Kidney glomerular epithelial cell (primary cell): ENCODE measurements at regions not wholly inside any gene's neighbourhood (a gene's known extent, or its start where the extent isn't known, plus 50 kb on each side); places are given as distances from the start of the nearest gene placed in this dataset.
"Not testable (repeated sequence)": the region's sequence is repeated elsewhere in the genome, so short reads cannot be mapped to it uniquely, and the experiment has no call there.

ENCODE experiments used
- DNase-seq: peaks from one replicate; lab custom pipeline; 2025; lab: John Stamatoyannopoulos, UW

DNA sequence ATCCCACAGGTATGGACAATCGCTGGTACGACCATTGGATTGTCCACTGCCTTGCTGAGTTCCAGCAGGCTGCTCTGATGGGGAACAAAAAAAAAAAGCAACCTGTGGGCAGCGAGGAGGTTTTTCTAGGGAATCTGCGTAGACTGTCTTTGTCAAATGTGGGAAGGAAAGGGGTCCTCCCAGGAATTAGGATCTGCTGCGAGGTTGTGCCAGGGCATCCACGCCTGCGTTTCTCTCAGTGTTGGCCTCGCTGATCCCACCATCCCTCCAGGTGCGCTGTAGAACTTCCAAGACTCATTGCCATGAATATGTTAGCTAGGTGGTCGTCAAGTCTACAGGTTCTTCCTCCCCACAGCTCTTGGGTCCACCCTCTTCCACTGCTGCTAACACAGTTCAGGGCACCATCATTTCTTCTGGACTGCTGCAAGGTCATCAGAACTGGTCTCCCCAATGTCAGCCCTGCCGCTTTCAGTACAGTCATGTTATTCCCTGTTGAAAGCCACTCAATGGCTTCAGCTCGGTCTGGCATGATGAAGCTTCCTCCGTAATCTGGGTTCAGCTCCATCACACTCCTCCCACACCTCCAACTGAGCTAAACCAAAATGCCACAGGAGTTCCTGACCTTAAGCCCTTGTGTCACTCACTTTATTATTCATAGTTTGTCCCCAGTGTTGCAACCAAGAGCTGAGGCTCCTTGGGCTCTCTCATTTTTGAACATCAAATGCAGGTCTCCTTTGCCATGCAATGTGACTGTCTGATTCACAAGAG, 79.5 kb upstream of the DMRT1 start:
- DNase-seq: no peak

DNA sequence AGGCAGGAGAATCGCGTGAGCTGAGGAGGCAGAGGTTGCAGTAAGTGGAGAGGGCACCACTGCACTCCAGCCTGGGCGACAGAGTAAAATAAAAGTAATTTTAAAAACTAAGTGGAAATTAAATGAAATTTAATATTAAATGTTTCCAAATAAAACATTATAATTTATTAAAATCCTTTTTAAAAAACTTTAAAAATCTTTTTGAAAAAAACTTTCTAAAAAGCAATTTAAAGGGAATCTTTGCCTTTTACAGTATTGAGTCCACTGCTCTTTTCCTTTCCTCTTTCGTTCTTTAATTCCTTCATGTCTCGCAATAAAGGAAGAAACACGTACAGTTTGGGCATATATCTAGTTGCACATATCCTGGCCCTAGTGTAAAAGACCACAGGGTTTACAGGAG, 77.8 kb upstream of the DMRT1 start:
- no peak for DNase-seq

DNA sequence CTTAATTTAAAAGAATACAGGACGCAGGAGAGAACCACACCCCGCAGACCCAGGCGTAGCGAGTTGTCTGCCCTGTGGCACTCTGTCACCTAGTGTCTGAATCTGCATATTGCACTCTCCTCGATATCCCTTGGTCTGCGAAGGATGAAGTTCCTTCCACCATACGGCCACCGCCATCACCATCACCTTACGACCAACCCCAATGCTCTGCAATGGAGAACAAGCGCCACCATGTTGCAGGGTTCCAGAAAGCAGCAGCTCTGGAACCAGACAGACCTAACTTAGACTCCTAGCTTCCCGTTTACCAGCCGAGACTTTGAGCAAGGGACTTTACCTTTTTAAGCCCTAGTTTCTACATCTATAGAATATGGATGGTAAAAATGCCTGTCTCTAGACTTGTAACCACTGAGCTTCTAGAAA, 77.4 kb upstream of the DMRT1 start:
- peak; percentile 20 for DNase-seq

DNA sequence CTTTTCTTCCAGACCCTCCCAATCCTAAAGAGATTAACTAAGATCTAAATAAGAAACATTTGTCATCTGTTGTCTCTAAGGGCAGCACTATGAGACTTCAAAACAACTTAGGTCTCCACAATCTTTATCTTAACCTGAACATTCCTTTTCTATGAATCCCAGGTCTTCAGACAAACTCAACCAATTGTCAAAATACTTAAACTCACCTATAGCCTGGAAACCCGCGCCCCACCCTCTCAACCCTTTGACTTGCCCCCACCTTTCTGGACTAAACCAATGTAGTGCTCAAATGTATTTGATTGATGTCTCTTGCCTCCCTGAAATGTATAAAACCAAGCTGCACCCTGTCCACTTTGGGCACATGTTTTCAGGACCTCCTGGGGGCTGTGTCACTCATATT, 76.5 kb upstream of the DMRT1 start:
- DNase-seq: no peak

DNA sequence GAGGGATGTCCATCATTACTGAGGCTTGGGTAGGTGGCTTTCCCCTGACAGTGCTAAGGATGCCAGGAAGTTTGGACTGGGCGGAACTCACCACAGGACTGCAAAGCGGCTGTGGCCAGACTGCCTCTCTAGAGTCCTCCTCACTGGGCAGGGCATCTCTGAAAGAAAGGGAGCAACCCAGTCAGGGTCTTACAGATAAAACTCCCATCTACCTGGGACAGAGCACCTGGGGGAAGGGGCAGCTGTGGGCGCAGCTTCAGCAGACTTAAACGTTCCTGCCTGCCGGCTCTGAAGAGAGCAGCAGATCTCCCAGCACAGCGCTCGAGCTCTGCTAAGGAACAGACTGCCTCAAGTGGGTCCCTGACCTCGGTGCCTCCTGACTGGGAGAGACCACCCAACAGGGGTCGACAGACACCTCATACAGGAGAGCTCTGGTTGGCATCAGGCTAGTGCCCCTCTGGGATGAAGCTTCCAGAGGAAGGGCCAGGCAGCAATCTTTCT, 74.4 kb upstream of the DMRT1 start:
- not testable (repeated sequence) for DNase-seq

DNA sequence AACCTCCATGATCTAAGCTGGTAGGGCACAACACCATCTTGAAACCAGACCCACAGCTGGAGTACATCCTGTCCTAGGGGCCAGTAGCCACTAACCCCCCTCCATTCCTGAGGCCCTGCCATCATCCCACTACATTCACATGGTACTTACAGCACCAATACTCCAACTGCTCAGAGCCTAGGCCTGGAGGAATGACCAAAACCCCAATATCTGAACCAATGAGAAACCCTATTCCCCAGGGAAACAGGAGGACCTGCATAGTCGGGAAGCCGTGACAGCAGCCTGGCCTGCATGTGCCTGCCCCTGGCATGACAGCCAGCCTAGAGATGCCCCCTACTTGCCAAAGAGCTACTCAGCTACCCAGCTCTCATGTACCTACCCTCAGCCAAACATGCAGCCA, 65.4 kb upstream of the DMRT1 start:
- DNase-seq: no peak

DNA sequence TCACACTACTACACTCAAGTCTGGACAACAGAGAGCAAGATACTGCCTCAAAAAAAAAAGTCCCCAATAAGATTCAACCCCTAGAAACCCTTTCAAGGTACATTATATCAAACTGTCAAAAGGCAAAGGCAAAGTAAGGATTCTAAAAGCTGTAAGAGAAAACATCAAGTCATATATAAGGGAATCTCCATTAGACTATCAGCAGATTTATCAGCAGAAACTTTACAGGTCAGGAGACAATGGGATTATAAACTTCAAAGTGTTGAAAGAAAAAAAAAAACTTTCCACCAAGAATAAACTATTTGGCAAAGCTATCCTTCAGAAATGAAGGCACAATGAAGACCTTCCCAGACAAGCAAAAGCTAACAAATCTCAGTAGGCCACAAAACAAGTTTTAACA, 63.5 kb upstream of the DMRT1 start:
- no peak for DNase-seq

DNA sequence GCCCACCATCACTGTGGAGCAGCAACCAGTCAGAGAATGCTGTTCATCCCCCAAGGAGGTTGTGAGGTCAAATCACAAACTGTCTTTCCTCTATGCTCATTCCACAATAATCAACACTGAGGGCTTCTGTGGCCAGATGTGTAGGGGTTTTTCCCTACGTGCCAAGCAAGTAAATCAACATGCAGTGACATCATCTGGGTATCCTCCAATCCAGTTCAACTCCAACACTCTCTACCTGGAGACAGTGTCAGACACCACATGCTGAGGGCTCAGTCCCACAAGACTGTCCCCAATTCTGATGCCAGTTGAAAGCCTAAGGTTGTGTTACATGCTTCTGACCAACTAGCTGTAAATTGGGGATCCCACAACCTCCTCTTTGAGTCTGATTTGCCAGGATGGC, 57.3 kb upstream of the DMRT1 start:
- peak; percentile 21 for DNase-seq

DNA sequence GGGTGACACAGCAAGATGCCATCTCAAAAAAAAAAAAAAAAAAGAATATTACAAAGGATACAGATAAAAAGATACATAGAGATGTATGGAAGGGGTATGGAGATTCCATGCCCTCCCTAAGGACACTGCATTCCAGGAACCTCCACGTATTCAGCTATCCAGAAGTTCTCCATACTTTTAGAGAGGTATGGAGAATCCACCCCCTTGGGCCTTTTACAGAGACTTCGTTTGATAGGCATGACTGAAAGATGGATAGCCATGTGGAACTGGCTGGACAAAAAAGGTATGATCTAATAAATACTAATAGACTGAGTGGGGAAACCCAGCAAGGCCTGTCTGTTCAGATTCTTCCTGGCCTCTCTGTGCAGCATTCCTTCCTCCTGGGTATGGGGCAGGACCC, 56.6 kb upstream of the DMRT1 start:
- no peak for DNase-seq

DNA sequence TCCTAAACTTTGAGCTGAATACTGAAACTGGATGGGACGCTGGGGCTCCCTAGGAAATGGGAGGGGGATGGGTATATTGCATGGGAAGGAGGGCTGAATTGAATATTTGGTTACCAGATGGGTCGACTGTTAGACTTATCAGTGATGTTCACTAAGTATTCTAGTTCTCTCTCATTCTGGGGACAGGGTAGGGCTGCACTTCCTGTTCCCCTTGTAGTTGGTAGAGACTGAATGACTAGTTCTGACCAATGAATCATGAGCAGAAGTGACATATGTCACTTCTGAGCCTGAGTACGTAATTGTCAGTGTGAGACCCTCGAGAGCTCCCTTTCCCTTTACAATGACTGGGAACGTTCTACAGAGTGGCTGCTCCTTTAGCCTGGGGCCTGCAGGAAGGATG, 55.5 kb upstream of the DMRT1 start:
- DNase-seq: no peak

DNA sequence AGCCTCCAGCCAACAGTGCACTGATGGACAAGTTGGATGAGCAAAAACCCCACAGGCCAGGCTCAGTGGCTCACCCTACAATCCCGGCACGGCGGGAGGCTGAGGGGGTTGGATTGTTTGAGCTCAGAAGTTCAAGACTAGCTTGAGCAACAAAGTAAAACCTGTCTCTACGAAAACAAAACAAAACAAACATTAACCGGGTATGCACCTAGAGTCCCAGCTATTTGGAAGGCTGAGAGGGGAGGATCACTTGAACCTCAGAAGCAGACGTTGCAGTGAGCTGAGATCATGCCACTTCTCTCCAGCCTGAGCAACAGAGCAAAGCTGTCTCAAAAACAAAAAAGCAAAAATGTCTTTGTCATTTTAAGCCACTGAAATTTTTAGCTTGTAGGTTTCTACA, 55.1 kb upstream of the DMRT1 start:
- no peak for DNase-seq

DNA sequence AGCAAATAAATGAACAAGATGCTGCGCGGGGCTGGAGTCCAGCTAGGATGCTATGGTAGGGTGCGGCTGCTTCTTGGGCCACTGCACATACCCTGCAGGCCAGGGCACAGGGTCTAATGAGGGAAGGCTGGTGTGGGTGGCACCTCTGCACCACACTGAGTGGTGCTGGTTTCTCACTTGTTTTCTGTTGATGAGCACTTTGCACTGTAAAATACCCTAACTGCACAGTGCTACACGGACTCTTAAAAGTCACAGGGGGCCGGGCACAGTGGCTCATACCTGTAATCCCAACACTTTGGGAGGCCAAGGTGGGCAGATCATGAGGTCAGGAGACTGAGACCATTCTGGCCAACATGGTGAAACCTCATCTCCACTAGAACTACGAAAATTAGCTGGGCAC, 52.7 kb upstream of the DMRT1 start:
- DNase-seq: no peak
